Neural cell (in vitro differentiated cells): ENCODE measurements at regions not wholly inside any gene's neighbourhood (a gene's known extent, or its start where the extent isn't known, plus 50 kb on each side); places are given as distances from the start of the nearest gene placed in this dataset.

Source experiments
- CTCF ChIP-seq: fragments of 450-650 bp; IDR thresholded peaks from 2 replicates; pipeline ENCODE4 v1.5.1; 2014; ENCODE audit warnings: antibody characterized with exemption, mild to moderate bottlenecking, moderate library complexity; ENCODE audit not compliant: poor library complexity, severe bottlenecking
- EP300 ChIP-seq: fragments of 450-650 bp; conservative IDR thresholded peaks from 2 replicates; pipeline ENCODE4 v1.6.1; 2014; ENCODE audit warnings: antibody characterized with exemption, mild to moderate bottlenecking, moderate library complexity; ENCODE audit not compliant: poor library complexity, severe bottlenecking
- EZH2 ChIP-seq: fragments of 200-600, 300-800 bp; shearing (Covaris generic), sonication (generic); IDR thresholded peaks from 2 replicates; pipeline ENCODE4 v1.6.1; 2014; ENCODE audit warnings: antibody characterized with exemption, low read length, borderline replicate concordance, mild to moderate bottlenecking; ENCODE audit not compliant: insufficient read depth, poor library complexity, severe bottlenecking
- POLR2AphosphoS5 ChIP-seq: IDR thresholded peaks from 2 replicates; pipeline ENCODE4 v1.6.1; 2012
- RAD21 ChIP-seq: fragments of 450-650 bp; conservative IDR thresholded peaks from 2 replicates; pipeline ENCODE4 v1.6.1; 2014; ENCODE audit warnings: antibody characterized with exemption, mild to moderate bottlenecking, moderate library complexity
- REST ChIP-seq: IDR thresholded peaks from 2 replicates; pipeline ENCODE4 v1.6.1; 2012; ENCODE audit warnings: borderline replicate concordance
- TAF1 ChIP-seq: IDR thresholded peaks from 2 replicates; pipeline ENCODE4 v1.6.1; 2012; ENCODE audit warnings: low read depth

- no peak for TF ChIP-seq CTCF
- no peak for TF ChIP-seq REST
- TF ChIP-seq POLR2AphosphoS5, result no peak
- TF ChIP-seq RAD21, result no peak
- TF ChIP-seq TAF1, result no peak
- TF ChIP-seq EZH2, result no peak
- TF ChIP-seq EP300, result no peak
Measured at GRCh38 chr6:144406796-144407195, 121.7 kb downstream of the UTRN start.
